Stimulated activated CD4-positive, alpha-beta T cell treated with anti-CD3 and anti-CD28 coated beads, Interleukin-15, amount 100 ng/mL, for 1 hour (primary cell): ENCODE measurements at regions not wholly inside any gene's neighbourhood (a gene's known extent, or its start where the extent isn't known, plus 50 kb on each side); places are given as distances from the start of the nearest gene placed in this dataset.
A peak's percentile ranks its signal among the peaks of the same experiment; 100 is the strongest.

Experiments used
- DNase-seq, 2 donors: peaks; one replicate each; pipeline ENCODE4 v3.0.0-alpha.2; 2020; ENCODE audit warnings: low read depth in 1 of 2, low spot score in 1 of 2

- no peak for DNase-seq
Observed at GRCh38 chr14:49970474-49971147, 77.7 kb downstream of the ARF6 start.

GRCh38 chr14:49971156-49972130 is 78.6 kb downstream of the ARF6 start:
- DNase-seq = peak in 1 of 2 donors; percentile 39

GRCh38 chr14:49972131-49972671 is 79.3 kb downstream of the ARF6 start:
- DNase-seq = no peak

GRCh38 chr14:49972823-49973222 is 79.9 kb downstream of the ARF6 start:
- DNase-seq = no peak

GRCh38 chr14:49975276-49975675 is 82.4 kb downstream of the ARF6 start:
- DNase-seq = no peak

- DNase-seq = no peak
Observed at GRCh38 chr14:49975799-49976198, 82.9 kb downstream of the ARF6 start.

- peak in 1 of 2 donors; percentile 22 for DNase-seq
Observed at GRCh38 chr14:49977126-49977841, 84.4 kb downstream of the ARF6 start.

GRCh38 chr14:49980027-49980426 is 87.1 kb downstream of the ARF6 start:
- DNase-seq = no peak

GRCh38 chr14:49982082-49982481 is 89.2 kb downstream of the ARF6 start:
- DNase-seq = no peak

GRCh38 chr14:49982501-49982951 is 89.6 kb downstream of the ARF6 start:
- DNase-seq = no peak

- no peak for DNase-seq
Observed at GRCh38 chr14:49984424-49984823, 91.5 kb downstream of the ARF6 start.

GRCh38 chr14:49986343-49987014 is 93.6 kb downstream of the ARF6 start:
- DNase-seq = no peak

- no peak for DNase-seq
Observed at GRCh38 chr14:49988080-49988990, 95.5 kb downstream of the ARF6 start.

GRCh38 chr14:49989966-49990365 is 97.1 kb downstream of the ARF6 start:
- DNase-seq = no peak

- DNase-seq = no peak
Observed at GRCh38 chr14:49991491-49991890, 98.6 kb downstream of the ARF6 start.

- no peak for DNase-seq
Observed at GRCh38 chr14:49992036-49992435, 99.2 kb downstream of the ARF6 start.

- no peak for DNase-seq
Observed at GRCh38 chr14:49992448-49992847, 99.6 kb downstream of the ARF6 start.

- DNase-seq = no peak
Observed at GRCh38 chr14:49992901-49993339, 100.0 kb downstream of the ARF6 start.

GRCh38 chr14:49993565-49993964 is 100.7 kb downstream of the ARF6 start:
- DNase-seq = no peak
